NB4 (cell line): ENCODE measurements at regions not wholly inside any gene's neighbourhood (a gene's known extent, or its start where the extent isn't known, plus 50 kb on each side); places are given as distances from the start of the nearest gene placed in this dataset.
A peak's percentile ranks its signal among the peaks of the same experiment; 100 is the strongest.

Source experiments
- DNase-seq: peaks from one replicate; pipeline ENCODE4 v3.0.0; 2010; ENCODE audit warnings: low read depth
- H3K4me3 ChIP-seq: one replicate; pipeline ENCODE4 v1.5.1; 2011; ENCODE audit warnings: mild to moderate bottlenecking, low read depth, low read length, moderate library complexity
- MYC ChIP-seq: IDR thresholded peaks from 2 replicates; pipeline ENCODE4 v1.6.1; 2011; ENCODE audit warnings: low read depth, low read length
- POLR2A ChIP-seq: IDR thresholded peaks from 2 replicates; pipeline ENCODE4 v1.6.1; 2011; ENCODE audit warnings: mild to moderate bottlenecking; ENCODE audit not compliant: insufficient read length; ENCODE audit errors: extremely low read depth
- TF ChIP-seq, protein P1 (sequence below): IDR thresholded peaks from 2 replicates; pipeline ENCODE4 v1.6.1; 2011; ENCODE audit warnings: low read depth, low read length
- TF ChIP-seq, protein P2 (sequence below): IDR thresholded peaks from one replicate; pipeline ENCODE4 v1.5.1; 2012; ENCODE audit warnings: low read depth, low read length

DNA sequence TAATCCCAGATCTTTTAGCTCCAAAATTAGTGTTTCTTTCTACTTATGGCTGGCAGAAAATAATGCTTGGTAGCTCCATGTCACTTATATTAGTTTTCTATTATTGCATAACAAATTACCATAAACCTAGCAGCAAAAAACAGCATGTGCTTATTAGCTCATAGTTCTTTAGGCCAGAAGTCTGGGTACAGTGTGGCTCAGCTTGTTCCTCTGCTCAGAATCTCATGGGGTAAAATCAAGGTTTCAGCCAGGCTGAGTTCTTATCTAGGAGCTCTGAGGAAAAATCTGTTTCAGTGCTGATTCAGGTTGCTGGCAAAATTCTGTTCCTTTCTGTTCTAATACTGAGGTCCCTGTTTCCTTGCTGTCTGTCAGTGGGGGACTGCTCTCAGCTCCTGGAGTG is 101.1 kb downstream of the CT47B1 start:
- no peak for DNase-seq
- H3K4me3 ChIP-seq, result no peak overlapping the region
- TF ChIP-seq POLR2A, result no peak
- no peak for TF ChIP-seq MYC
- TF ChIP-seq, protein P1, sequence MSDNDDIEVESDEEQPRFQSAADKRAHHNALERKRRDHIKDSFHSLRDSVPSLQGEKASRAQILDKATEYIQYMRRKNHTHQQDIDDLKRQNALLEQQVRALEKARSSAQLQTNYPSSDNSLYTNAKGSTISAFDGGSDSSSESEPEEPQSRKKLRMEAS, result no peak
- TF ChIP-seq, protein P2, sequence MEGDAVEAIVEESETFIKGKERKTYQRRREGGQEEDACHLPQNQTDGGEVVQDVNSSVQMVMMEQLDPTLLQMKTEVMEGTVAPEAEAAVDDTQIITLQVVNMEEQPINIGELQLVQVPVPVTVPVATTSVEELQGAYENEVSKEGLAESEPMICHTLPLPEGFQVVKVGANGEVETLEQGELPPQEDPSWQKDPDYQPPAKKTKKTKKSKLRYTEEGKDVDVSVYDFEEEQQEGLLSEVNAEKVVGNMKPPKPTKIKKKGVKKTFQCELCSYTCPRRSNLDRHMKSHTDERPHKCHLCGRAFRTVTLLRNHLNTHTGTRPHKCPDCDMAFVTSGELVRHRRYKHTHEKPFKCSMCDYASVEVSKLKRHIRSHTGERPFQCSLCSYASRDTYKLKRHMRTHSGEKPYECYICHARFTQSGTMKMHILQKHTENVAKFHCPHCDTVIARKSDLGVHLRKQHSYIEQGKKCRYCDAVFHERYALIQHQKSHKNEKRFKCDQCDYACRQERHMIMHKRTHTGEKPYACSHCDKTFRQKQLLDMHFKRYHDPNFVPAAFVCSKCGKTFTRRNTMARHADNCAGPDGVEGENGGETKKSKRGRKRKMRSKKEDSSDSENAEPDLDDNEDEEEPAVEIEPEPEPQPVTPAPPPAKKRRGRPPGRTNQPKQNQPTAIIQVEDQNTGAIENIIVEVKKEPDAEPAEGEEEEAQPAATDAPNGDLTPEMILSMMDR, result no peak

DNA sequence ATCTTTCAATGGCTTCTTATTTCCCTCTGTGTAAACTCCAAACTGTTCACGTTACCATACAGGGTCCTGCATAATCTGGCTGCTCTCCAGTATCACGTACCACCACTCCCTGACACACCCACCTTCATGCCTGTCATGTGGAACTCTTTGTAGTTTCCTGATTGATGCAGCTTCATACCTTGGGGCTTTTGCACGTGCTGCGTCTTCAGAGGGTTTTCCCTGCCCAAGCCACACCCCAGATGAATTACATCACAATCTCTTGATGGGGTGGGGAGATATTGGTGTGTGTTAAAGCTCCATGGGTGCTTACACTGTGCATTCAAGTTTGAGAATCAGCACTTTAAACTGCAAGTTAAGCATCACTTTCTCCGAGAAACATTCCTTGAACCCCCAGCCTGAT is 101.9 kb downstream of the CT47B1 start:
- no peak overlapping the region for H3K4me3 ChIP-seq
- TF ChIP-seq, protein P1, result no peak
- no peak for TF ChIP-seq MYC
- TF ChIP-seq, protein P2, result no peak
- TF ChIP-seq POLR2A, result no peak
- no peak for DNase-seq

DNA sequence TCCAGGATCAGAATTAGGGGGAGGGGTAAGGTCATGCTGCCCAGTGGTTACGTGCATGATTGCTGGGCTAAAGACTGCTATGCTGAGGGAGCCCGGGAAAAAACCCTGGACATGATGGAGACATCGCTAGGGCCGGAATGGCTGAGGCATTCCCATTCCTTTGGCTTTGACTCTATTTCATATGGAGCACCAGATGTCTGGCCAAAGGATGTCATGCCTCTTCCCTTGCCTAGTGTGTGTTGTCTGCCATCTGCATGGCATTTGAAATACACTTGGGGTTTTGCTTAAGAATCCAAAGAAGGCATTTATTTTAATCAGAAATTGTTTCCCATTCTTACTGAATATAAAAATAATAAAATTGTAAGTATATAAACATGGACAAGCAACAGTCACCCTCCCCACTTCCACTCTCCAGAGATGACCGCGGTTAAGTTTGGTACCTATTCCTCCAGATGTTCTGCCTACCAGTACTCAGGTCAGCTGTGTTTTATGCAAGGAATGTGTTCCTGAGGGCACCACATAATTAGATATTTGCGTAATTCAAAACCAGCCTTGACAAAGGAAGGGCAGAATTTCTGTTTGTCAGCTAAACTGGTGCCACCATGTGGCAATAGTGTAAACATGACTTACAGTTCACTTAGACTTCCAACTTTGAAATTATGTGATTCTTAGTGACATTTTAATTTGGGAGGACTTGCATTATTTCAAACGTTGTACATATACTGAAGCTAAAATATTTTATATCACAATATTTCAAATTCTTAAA is 105.9 kb downstream of the CT47B1 start:
- no peak overlapping the region for H3K4me3 ChIP-seq
- TF ChIP-seq MYC (0 out of 2 replicates have a peak, but pooled peaks have one; percentile 15), POLR2A (no peak)
- DNase-seq, result peak; percentile 63

DNA sequence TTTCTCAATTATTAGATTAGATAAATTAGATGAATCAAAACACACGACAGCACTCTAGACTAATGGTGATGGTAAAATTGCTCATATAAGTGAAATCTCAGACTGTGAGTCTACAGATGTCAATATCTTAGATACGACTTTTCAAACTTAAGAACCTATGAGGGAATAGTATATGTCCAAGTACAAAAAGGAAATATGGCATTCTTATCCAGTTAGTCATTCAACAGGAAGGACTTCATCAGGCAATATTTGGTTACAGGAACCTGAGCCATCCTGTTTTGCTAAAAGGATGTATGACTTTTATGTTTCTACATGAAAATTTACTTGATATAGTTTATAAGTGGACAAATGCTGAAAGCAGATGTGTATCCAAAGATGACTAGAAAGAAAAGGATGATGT is 107.0 kb downstream of the CT47B1 start:
- TF ChIP-seq MYC (no peak), POLR2A (no peak)
- TF ChIP-seq, protein P2, result no peak
- TF ChIP-seq, protein P1, result no peak
- DNase-seq, result no peak
- H3K4me3 ChIP-seq, result no peak overlapping the region

DNA sequence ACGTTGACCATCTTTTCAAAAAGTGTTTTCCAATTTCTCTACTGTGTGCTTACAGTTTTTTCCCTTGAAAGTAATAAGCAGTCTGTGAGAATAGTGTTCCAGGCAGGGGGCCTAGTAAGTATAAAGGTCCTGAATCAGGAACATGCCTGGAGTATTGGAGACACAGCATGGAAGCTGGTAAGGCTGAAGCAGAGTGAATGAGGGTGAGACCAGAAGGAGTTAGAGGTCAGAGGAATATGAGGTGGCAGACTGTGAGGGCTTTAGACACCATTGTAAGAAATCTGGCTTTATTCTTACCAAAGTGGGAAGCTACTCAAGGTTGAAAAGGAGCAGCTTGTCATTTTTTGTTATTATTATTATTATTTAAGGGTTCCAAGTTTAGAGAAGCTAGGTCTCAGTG is 107.4 kb downstream of the CT47B1 start:
- TF ChIP-seq, protein P1, result no peak
- TF ChIP-seq, protein P2, result no peak
- TF ChIP-seq MYC (no peak), POLR2A (no peak)
- H3K4me3 ChIP-seq, result no peak overlapping the region
- DNase-seq, result no peak

DNA sequence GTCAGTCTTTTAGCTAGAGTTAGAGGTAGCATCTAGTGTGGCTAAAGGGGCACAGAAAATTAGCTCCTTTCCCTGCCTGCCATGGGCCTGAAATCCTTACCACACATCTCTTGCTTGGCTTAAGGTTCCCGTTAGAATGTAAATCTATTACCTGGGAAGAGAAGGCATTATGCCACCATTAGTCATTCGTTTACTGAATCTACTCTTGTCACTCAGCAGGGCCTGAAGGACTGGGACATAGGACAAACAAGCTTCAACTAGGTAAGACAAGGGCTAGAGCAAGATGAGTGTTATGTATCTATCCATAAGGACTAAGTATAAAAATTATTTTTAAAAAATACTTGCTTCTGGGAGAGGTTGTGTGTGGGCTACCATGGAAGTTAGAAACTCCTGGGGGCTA is 112.4 kb downstream of the CT47B1 start:
- no peak overlapping the region for H3K4me3 ChIP-seq
- no peak for TF ChIP-seq MYC
- TF ChIP-seq, protein P2, result no peak
- DNase-seq, result no peak
